Prostate gland (tissue), 2 donors: ENCODE measurements at regions not wholly inside any gene's neighbourhood (a gene's known extent, or its start where the extent isn't known, plus 50 kb on each side); places are given as distances from the start of the nearest gene placed in this dataset.
A peak's percentile ranks its signal among the peaks of the same experiment; 100 is the strongest.

Source experiments
- DNase-seq: peaks from one replicate; pipeline ENCODE4 v3.0.0-alpha.2; 2019; ENCODE audit warnings: low spot score
- H3K27ac ChIP-seq, 2 donors: fragments of 200-600 bp; sonication (generic); 2 replicates each; pipeline ENCODE4 v1.5.1; 2017 to 2019
- H3K27me3 ChIP-seq: fragments of 200-600 bp; sonication (generic); replicated peaks from 2 replicates; pipeline ENCODE4 v1.5.1; 2019; ENCODE audit not compliant: insufficient read depth
- H3K36me3 ChIP-seq, 2 donors: fragments of 200-600 bp; sonication (generic); 1 replicate in 1 of 2; 2 replicates in 1 of 2; pipeline versions ENCODE4 v1.5.1 to v1.8.1; 2017 to 2019
- H3K4me1 ChIP-seq: fragments of 200-600 bp; sonication (generic); replicated peaks from 2 replicates; pipeline ENCODE4 v1.5.1; 2019
- H3K4me3 ChIP-seq, 2 donors: fragments of 200-600 bp; sonication (generic); 2 replicates each; pipeline ENCODE4 v1.5.1; 2017 to 2019
- H3K9me3 ChIP-seq: fragments of 200-600 bp; sonication (generic); 2 replicates; pipeline ENCODE4 v1.5.1; 2017
- CTCF ChIP-seq, 4 experiments: fragments of 200-600 bp in 2 of 4; fragments of 450-650 bp in 2 of 4; sonication (generic) in 2 of 4; IDR thresholded peaks; 1 replicate in 3 of 4; 2 replicates in 1 of 4; pipeline ENCODE4 v1.5.1; 2016 to 2019; ENCODE audit warnings: antibody characterized with exemption in 4 of 4, mild to moderate bottlenecking in 2 of 4, moderate library complexity in 2 of 4
- POLR2A ChIP-seq: fragments of 450-650 bp; IDR thresholded peaks from one replicate; pipeline ENCODE4 v1.6.1; 2016; ENCODE audit warnings: antibody characterized with exemption, mild to moderate bottlenecking
- POLR2AphosphoS5 ChIP-seq: sonication (generic); formaldehyde crosslinking; IDR thresholded peaks from one replicate; pipeline ENCODE4 v1.6.1; 2017; ENCODE audit warnings: antibody characterized with exemption
- WGBS: methylation state at CpG from one replicate; pipeline ENCODE4 v1.1.5; 2018; 5-methylcytosine and 5-hydroxymethylcytosine counted together
- intact Hi-C: fragments of 100-400 bp; cut with DNase I; formaldehyde crosslinking; loops from one replicate; pipeline ENCODE4 v1.14.2; 2022

GRCh38 chr2:147487286-147487977 lies 357.4 kb upstream of the ACVR2A start:
- Histone ChIP-seq H3K4me1 (no peaks in the 10 kb centered on the region), H3K27me3 (no peaks in the 10 kb centered on the region), H3K27ac (no peak overlapping the region), H3K9me3 (no peaks in the 10 kb centered on the region), H3K4me3 (no peak overlapping the region), H3K36me3 (no peaks in the 10 kb centered on the region)
- 32% methylated on average over 3 of the region's 3 CpGs for WGBS
- DNase-seq = no peak
- no peak for TF ChIP-seq POLR2AphosphoS5
- TF ChIP-seq POLR2A = no peak
- no peak for TF ChIP-seq CTCF (IDR thresholded peaks at IDR 0.05)
- intact Hi-C loops = no loop called here

GRCh38 chr2:147485210-147485851 lies 359.5 kb upstream of the ACVR2A start:
- Histone ChIP-seq H3K4me3 (no peak overlapping the region), H3K4me1 (no peaks in the 10 kb centered on the region), H3K36me3 (no peaks in the 10 kb centered on the region), H3K27ac (no peak overlapping the region), H3K9me3 (no peaks in the 10 kb centered on the region), H3K27me3 (no peaks in the 10 kb centered on the region)
- TF ChIP-seq CTCF (IDR thresholded peaks at IDR 0.05) (no peak), POLR2AphosphoS5 (peak; percentile 37)
- intact Hi-C loops = no loop called here
- no peak for DNase-seq

- WGBS = 66% methylated on average over 3 of the region's 3 CpGs
- no peaks in the 10 kb centered on the region for H3K4me1 ChIP-seq
- no peak overlapping the region for H3K27ac ChIP-seq
- DNase-seq = no peak
- TF ChIP-seq POLR2A = no peak
- TF ChIP-seq CTCF (IDR thresholded peaks at IDR 0.05) = no peak
- no peak for TF ChIP-seq POLR2AphosphoS5
- H3K36me3 ChIP-seq = no peaks in the 10 kb centered on the region
- H3K4me3 ChIP-seq = no peak overlapping the region
- intact Hi-C loops = no loop called here
- no peaks in the 10 kb centered on the region for H3K27me3 ChIP-seq
- H3K9me3 ChIP-seq = no peaks in the 10 kb centered on the region
These were observed 360.9 kb upstream of the ACVR2A start for GRCh38 chr2:147483911-147484310.

- DNase-seq = no peak
- Histone ChIP-seq H3K9me3 (no peaks in the 10 kb centered on the region), H3K4me3 (no peak overlapping the region), H3K27ac (no peak overlapping the region), H3K4me1 (no peaks in the 10 kb centered on the region), H3K36me3 (no peaks in the 10 kb centered on the region), H3K27me3 (no peaks in the 10 kb centered on the region)
- TF ChIP-seq CTCF (IDR thresholded peaks at IDR 0.05) (no peak), POLR2A (no peak), POLR2AphosphoS5 (no peak)
- intact Hi-C loops = no loop called here
- WGBS = 65% methylated on average over 3 of the region's 3 CpGs
These were observed 361.7 kb upstream of the ACVR2A start for GRCh38 chr2:147482916-147483669.
